GM18505 (cell line): ENCODE measurements at regions not wholly inside any gene's neighbourhood (a gene's known extent, or its start where the extent isn't known, plus 50 kb on each side); places are given as distances from the start of the nearest gene placed in this dataset.
"Not testable (repeated sequence)": the region's sequence is repeated elsewhere in the genome, so short reads cannot be mapped to it uniquely, and the experiment has no call there.

ENCODE experiments used
- ATAC-seq: cut with Tn5 transposase; IDR thresholded peaks from one replicate; pipeline ENCODE4 v1.9.1; 2021; ENCODE audit not compliant: unreplicated experiment
- POLR2A ChIP-seq: IDR thresholded peaks from 4 replicates; pipeline ENCODE4 v1.6.1; 2011; ENCODE audit warnings: borderline replicate concordance; ENCODE audit not compliant: insufficient read depth, insufficient read length; ENCODE audit errors: extremely low read depth

- ATAC-seq: no peak
Measured at GRCh38 chr13:73532987-73533510, 474.2 kb downstream of the KLF5 start.

GRCh38 chr13:73532582-73532981, 473.8 kb downstream of the KLF5 start:
- TF ChIP-seq POLR2A: no peak
- ATAC-seq: no peak

More at GRCh38 chr13:73532987-73533510, 474.2 kb downstream of the KLF5 start:
- no peak for TF ChIP-seq POLR2A

- no peak for ATAC-seq
- no peak for TF ChIP-seq POLR2A
Measured at GRCh38 chr13:73531014-73531413, 472.2 kb downstream of the KLF5 start.

- no peak for TF ChIP-seq POLR2A
- no peak for ATAC-seq
Measured at GRCh38 chr13:73522937-73523336, 464.1 kb downstream of the KLF5 start.

GRCh38 chr13:73521985-73522524, 463.2 kb downstream of the KLF5 start:
- no peak for TF ChIP-seq POLR2A
- no peak for ATAC-seq

- TF ChIP-seq POLR2A: no peak
- no peak for ATAC-seq
Measured at GRCh38 chr13:73521290-73521624, 462.5 kb downstream of the KLF5 start.

- ATAC-seq: no peak
- no peak for TF ChIP-seq POLR2A
Measured at GRCh38 chr13:73520566-73521289, 461.9 kb downstream of the KLF5 start.

- not testable (repeated sequence) for ATAC-seq
Measured at GRCh38 chr13:73520135-73520534, 461.3 kb downstream of the KLF5 start.

- TF ChIP-seq POLR2A: no peak
- no peak for ATAC-seq
Measured at GRCh38 chr13:73519396-73520116, 460.8 kb downstream of the KLF5 start.

GRCh38 chr13:73517766-73518165, 459.0 kb downstream of the KLF5 start:
- TF ChIP-seq POLR2A: no peak
- ATAC-seq: no peak

- no peak for TF ChIP-seq POLR2A
- no peak for ATAC-seq
Measured at GRCh38 chr13:73516731-73517130, 457.9 kb downstream of the KLF5 start.

- ATAC-seq: no peak
- TF ChIP-seq POLR2A: no peak
Measured at GRCh38 chr13:73514208-73514607, 455.4 kb downstream of the KLF5 start.

GRCh38 chr13:73513751-73514150, 454.9 kb downstream of the KLF5 start:
- TF ChIP-seq POLR2A: no peak

GRCh38 chr13:73508841-73509240, 450.0 kb downstream of the KLF5 start:
- no peak for ATAC-seq
- no peak for TF ChIP-seq POLR2A

More at GRCh38 chr13:73513751-73514150, 454.9 kb downstream of the KLF5 start:
- ATAC-seq: no peak
